ENCODE measurements at regions not wholly inside any gene's neighbourhood (a gene's known extent, or its start where the extent isn't known, plus 50 kb on each side); places are given as distances from the start of the nearest gene placed in this dataset.

- no peak for TF ChIP-seq CTCF (IDR thresholded peaks at IDR 0.05)
- no peaks in the 10 kb centered on the region for H3K36me3 ChIP-seq
- H3K4me1 ChIP-seq: no peaks in the 10 kb centered on the region
- no peak for DNase-seq
- no peaks in the 10 kb centered on the region for H3K9me3 ChIP-seq
- intact Hi-C loops (cut with DNase I; ENCODE audit: low total_unique reads): no loop called here
- H3K27ac ChIP-seq: no peak overlapping the region
- no peak overlapping the region for H3K4me3 ChIP-seq
- H3K27me3 ChIP-seq: no peaks in the 10 kb centered on the region
These were observed 146.9 kb upstream of the SLC10A2 start for GRCh38 chr13:103213152-103213551.

DNA sequence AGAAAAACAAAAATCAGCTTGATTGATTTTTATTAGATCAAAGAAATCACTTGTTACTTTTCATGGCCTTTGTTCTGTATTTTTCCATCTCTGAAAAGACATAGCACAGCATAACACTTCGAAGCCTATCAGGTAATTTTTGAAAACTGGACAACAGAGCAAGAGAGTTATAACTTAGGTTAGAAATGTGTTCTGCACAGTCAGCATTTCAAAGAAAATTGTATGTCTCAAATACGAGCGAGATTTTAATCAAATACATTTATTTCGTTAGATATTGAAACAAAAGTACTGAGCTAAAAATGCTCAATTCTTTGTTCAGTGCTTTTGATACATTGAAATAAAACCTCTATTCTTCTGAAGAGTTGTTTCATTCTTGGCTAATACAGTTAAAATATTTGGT, 144.1 kb upstream of the SLC10A2 start:
- no peak for TF ChIP-seq CTCF (IDR thresholded peaks at IDR 0.05)
- no peaks in the 10 kb centered on the region for H3K36me3 ChIP-seq
- no peak overlapping the region for H3K27ac ChIP-seq
- H3K4me1 ChIP-seq: no peaks in the 10 kb centered on the region
- H3K4me3 ChIP-seq: no peak overlapping the region
- intact Hi-C loops (cut with DNase I; ENCODE audit: low total_unique reads): no loop called here
- no peaks in the 10 kb centered on the region for H3K9me3 ChIP-seq
- H3K27me3 ChIP-seq: no peaks in the 10 kb centered on the region
- DNase-seq: no peak

DNA sequence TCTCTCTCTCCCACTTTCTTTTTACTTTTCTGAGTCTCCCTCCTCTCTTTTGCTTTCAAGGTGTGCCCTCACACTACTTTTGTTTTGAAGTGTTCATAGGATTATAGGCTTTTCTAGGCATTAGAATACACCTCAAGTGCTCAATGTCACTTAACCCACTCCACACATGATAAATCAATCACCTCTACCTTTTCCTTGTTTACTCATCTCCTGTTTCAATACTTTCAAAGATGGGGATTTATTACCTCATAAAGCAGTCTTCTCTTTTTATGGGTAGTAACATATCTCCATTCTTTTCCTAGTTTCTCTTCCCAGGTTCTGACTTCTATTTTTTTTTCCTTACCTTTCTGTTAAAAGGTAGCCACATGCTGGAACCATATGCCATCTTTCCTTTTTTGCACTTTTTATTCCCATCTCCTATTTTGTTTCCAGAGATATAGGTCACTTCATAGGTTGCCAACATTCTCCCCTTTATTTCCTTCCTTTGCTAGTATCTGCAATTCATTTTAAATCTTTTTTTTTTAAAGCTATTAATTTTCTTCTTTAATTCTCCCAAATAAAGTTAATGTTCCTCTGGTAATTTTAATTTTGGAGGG, 137.6 kb upstream of the SLC10A2 start:
- intact Hi-C loops (cut with DNase I; ENCODE audit: low total_unique reads): no loop called here
- DNase-seq: no peak
- H3K36me3 ChIP-seq: no peaks in the 10 kb centered on the region

GRCh38 chr13:103200118-103200885, 134.1 kb upstream of the SLC10A2 start:
- no peak overlapping the region for H3K27ac ChIP-seq
- TF ChIP-seq CTCF (IDR thresholded peaks at IDR 0.05): no peak
- H3K9me3 ChIP-seq: no peaks in the 10 kb centered on the region
- no peaks in the 10 kb centered on the region for H3K36me3 ChIP-seq
- H3K27me3 ChIP-seq: no peaks in the 10 kb centered on the region
- intact Hi-C loops (cut with DNase I; ENCODE audit: low total_unique reads): no loop called here
- H3K4me3 ChIP-seq: no peak overlapping the region
- no peak for DNase-seq
- H3K4me1 ChIP-seq: no peaks in the 10 kb centered on the region

More for the DNA sequence above, 137.6 kb upstream of the SLC10A2 start:
- Histone ChIP-seq H3K27ac (no peak overlapping the region), H3K4me3 (no peak overlapping the region), H3K27me3 (no peaks in the 10 kb centered on the region), H3K9me3 (no peaks in the 10 kb centered on the region), H3K4me1 (no peaks in the 10 kb centered on the region)
- TF ChIP-seq CTCF (IDR thresholded peaks at IDR 0.05): no peak

DNA sequence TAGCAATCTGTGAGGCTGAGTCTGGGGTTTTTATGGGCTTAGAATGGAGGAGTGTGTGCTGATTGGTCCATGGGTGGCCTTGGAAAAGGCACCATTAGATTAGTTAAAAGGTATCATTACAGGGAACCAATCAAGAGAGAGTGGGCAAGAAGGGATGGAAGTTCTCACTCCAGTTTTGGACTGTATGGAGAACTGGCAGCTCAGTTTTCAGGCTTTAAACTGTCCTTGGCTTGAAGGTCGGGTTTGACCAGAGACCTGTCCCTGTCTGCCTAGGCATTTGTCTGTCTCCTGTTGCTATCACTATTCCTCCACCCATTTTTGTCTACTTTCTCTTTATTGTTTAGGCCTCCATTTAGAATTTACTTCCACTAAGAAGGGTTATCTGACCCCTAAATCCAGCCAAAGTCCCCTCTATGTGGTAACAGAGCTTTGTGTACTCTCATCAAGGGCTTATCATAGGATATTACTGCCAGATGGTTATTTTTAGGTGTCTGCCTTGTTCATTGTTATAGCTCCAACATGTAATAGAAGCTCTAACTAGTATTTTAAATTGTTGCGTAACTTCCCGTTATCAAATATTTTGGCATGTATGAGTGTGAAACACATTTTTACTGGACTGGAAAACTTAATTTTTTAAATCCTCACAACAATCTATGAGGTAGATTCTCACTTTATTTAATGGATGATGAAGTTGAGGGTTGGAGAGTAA, 133.3 kb upstream of the SLC10A2 start:
- Histone ChIP-seq H3K9me3 (no peaks in the 10 kb centered on the region), H3K27me3 (no peaks in the 10 kb centered on the region), H3K36me3 (no peaks in the 10 kb centered on the region), H3K4me3 (no peak overlapping the region), H3K27ac (no peak overlapping the region), H3K4me1 (no peaks in the 10 kb centered on the region)
- TF ChIP-seq CTCF (IDR thresholded peaks at IDR 0.05): no peak
- DNase-seq: no peak
- intact Hi-C loops (cut with DNase I; ENCODE audit: low total_unique reads): no loop called here
